Kidney (tissue), 13 donors: ENCODE measurements at regions not wholly inside any gene's neighbourhood (a gene's known extent, or its start where the extent isn't known, plus 50 kb on each side); places are given as distances from the start of the nearest gene placed in this dataset.

ENCODE experiments used
- DNase-seq, 5 donors: peaks; one replicate each; pipeline ENCODE4 v3.0.0-alpha.2; 2013 to 2020
- FAIRE-seq: peaks from 2 replicates; lab custom pipeline; 2012; peaks lifted over from hg19 to GRCh38; lab: Jason Lieb, UNC
- H3K27ac ChIP-seq, 2 donors: one replicate each; pipeline ENCODE4 v1.7.0; 2013; ENCODE audit warnings: low read depth in 2 of 2, low read length in 2 of 2, inconsistent platforms in 1 of 2
- H3K27me3 ChIP-seq: one replicate; pipeline ENCODE4 v1.7.1; 2013; ENCODE audit warnings: low read length, inconsistent platforms; ENCODE audit not compliant: control insufficient read depth, insufficient read depth
- H3K36me3 ChIP-seq, 3 donors: one replicate each; pipeline versions ENCODE4 v1.7.0 to v1.7.1; 2013; ENCODE audit warnings: low read length in 3 of 3, control low read depth in 1 of 3, inconsistent platforms in 1 of 3; ENCODE audit not compliant: insufficient read depth in 3 of 3, control insufficient read depth in 2 of 3
- H3K4me1 ChIP-seq, 3 donors: one replicate each; pipeline versions ENCODE4 v1.7.0 to v1.7.1; 2013; ENCODE audit warnings: low read length in 3 of 3, inconsistent platforms in 1 of 3, low read depth in 1 of 3; ENCODE audit not compliant: control insufficient read depth in 2 of 3, insufficient read depth in 2 of 3
- H3K4me3 ChIP-seq, 3 donors: one replicate each; pipeline versions ENCODE4 v1.7.0 to v1.8.1; 2013; ENCODE audit warnings: low read length in 3 of 3, control low read depth in 1 of 3, inconsistent platforms in 1 of 3
- H3K9ac ChIP-seq, 3 donors: one replicate each; pipeline versions ENCODE4 v1.7.0 to v1.7.1; 2013; ENCODE audit warnings: low read length in 3 of 3, control low read depth in 1 of 3, inconsistent platforms in 1 of 3
- H3K9me3 ChIP-seq, 3 donors: one replicate each; pipeline versions ENCODE4 v1.7.0 to v1.7.1; 2013; ENCODE audit warnings: low read length in 3 of 3, control low read depth in 1 of 3, inconsistent platforms in 1 of 3; ENCODE audit not compliant: control insufficient read depth in 2 of 3, insufficient read depth in 1 of 3
- CTCF ChIP-seq: IDR thresholded peaks from 3 replicates; pipeline ENCODE4 v1.5.1; 2012; ENCODE audit warnings: mild to moderate bottlenecking, moderate library complexity, borderline replicate concordance; ENCODE audit not compliant: insufficient read depth; ENCODE audit errors: extremely low read depth
- intact Hi-C: fragments of 100-400 bp; cut with DNase I; formaldehyde crosslinking; loops from one replicate; pipeline ENCODE4 v1.11.1; 2022
- donor health status: control.
- donor health status: control.
- donor health status: control.
- donor health status: control.
- donor health status: control.
- donor health status: DM: yes; HTN: yes; CAD: no.
- donor health status: Normal renal cell carcinoma (clear cell type).

GRCh38 chr2:177335917-177336450 lies 56.6 kb upstream of the AGPS start:
- intact Hi-C loops, result loop anchor here (10.0 kb wide), 1 partner anchor 389 kb away; no protein-coding TSS in a partner anchor
- FAIRE-seq (no peak), DNase-seq (no peak)
- H3K4me1 ChIP-seq, result peaks cover 0 to 4% (median 3%) of the 10 kb centered on the region in 3 donors
- no peak overlapping the region for H3K9ac ChIP-seq
- H3K36me3 ChIP-seq, result no peaks in the 10 kb centered on the region
- no peaks in the 10 kb centered on the region for H3K9me3 ChIP-seq
- TF ChIP-seq CTCF, result no peak
- no peak overlapping the region for H3K27ac ChIP-seq
- H3K4me3 ChIP-seq, result no peak overlapping the region
- H3K27me3 ChIP-seq, result no peaks in the 10 kb centered on the region

- DNase-seq (no peak), FAIRE-seq (no peak)
- Histone ChIP-seq H3K4me3 (no peak overlapping the region), H3K27ac (no peak overlapping the region), H3K36me3 (no peaks in the 10 kb centered on the region), H3K4me1 (no peaks in the 10 kb centered on the region), H3K9me3 (no peaks in the 10 kb centered on the region), H3K9ac (no peak overlapping the region), H3K27me3 (no peaks in the 10 kb centered on the region)
- no peak for TF ChIP-seq CTCF
- intact Hi-C loops, result loop anchor here (10.0 kb wide), 1 partner anchor 387 kb away; no protein-coding TSS in a partner anchor
Measured at GRCh38 chr2:177338177-177338721, 54.3 kb upstream of the AGPS start.

- no peak overlapping the region for H3K4me3 ChIP-seq
- H3K27ac ChIP-seq, result no peak overlapping the region
- no peak for DNase-seq
- no peak overlapping the region for H3K9ac ChIP-seq
- TF ChIP-seq CTCF, result no peak
- FAIRE-seq, result no peak
- no peaks in the 10 kb centered on the region for H3K27me3 ChIP-seq
- no peaks in the 10 kb centered on the region for H3K9me3 ChIP-seq
- intact Hi-C loops, result no loop called here
- no peaks in the 10 kb centered on the region for H3K4me1 ChIP-seq
- no peaks in the 10 kb centered on the region for H3K36me3 ChIP-seq
Measured at GRCh38 chr2:177340158-177340557, 52.4 kb upstream of the AGPS start.
